ENCODE measurements at regions not wholly inside any gene's neighbourhood (a gene's known extent, or its start where the extent isn't known, plus 50 kb on each side); places are given as distances from the start of the nearest gene placed in this dataset.
"Not testable (repeated sequence)": the region's sequence is repeated elsewhere in the genome, so short reads cannot be mapped to it uniquely, and the experiment has no call there.

DNA sequence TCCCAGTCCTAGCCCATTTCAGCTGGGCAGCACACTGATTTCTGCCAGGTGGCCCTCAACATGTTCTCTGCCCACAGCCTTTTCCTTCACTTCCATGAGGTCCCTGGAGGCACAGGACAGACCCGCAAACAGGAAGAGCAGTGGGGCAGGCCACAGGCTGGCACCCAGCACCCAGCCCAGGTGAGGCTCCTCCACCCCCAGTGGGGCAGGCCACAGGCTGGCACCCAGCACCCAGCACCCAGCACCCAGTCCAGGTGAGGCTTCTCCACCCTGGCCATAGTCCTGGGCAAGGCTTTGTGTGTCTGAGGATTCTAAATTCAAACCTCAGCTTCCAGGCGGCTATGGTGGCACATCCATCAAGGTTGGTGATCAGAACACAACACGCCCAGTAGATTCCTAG lies 1413.0 kb downstream of the BRD1 start:
- H3K9me3 Mint-ChIP-seq, result no peaks in the 10 kb centered on the region
- TF ChIP-seq, protein P1, sequence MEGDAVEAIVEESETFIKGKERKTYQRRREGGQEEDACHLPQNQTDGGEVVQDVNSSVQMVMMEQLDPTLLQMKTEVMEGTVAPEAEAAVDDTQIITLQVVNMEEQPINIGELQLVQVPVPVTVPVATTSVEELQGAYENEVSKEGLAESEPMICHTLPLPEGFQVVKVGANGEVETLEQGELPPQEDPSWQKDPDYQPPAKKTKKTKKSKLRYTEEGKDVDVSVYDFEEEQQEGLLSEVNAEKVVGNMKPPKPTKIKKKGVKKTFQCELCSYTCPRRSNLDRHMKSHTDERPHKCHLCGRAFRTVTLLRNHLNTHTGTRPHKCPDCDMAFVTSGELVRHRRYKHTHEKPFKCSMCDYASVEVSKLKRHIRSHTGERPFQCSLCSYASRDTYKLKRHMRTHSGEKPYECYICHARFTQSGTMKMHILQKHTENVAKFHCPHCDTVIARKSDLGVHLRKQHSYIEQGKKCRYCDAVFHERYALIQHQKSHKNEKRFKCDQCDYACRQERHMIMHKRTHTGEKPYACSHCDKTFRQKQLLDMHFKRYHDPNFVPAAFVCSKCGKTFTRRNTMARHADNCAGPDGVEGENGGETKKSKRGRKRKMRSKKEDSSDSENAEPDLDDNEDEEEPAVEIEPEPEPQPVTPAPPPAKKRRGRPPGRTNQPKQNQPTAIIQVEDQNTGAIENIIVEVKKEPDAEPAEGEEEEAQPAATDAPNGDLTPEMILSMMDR (conservative IDR thresholded peaks at IDR 0.05), result no peak
- H3K27me3 Mint-ChIP-seq (ENCODE audit: low read depth), result peaks cover 2% of the 10 kb centered on the region
- no peak overlapping the region for H3K27ac Mint-ChIP-seq (ENCODE audit: unreplicated experiment)
- no peaks in the 10 kb centered on the region for H3K4me1 Mint-ChIP-seq
- no peaks in the 10 kb centered on the region for H3K36me3 Mint-ChIP-seq (ENCODE audit: low read depth)
- H3K4me3 Mint-ChIP-seq, result no peak overlapping the region
- no peak for DNase-seq (ENCODE audit: low read depth, low spot score)

DNA sequence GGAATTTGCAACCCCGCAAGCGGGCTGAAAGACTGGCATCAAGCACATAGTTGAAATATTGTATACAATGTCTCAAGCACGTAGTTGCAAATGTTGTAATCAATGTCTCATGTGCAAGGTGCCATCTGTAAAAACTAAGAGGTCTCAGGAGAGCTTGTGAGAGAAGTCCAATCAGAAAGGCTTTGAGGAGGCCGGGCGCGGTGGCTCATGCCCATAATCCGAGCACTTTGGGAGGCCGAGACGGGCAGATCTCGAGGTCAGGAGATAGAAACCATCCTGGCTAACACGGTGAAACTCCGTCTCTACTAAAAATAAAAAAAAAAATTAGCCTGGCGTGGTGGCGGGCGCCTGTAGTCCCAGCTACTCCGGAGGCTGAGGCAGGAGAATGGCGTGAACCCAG lies 1414.7 kb downstream of the BRD1 start:
- DNase-seq (ENCODE audit: low read depth, low spot score); H3K4me3 Mint-ChIP-seq; H3K36me3 Mint-ChIP-seq (ENCODE audit: low read depth); H3K27ac Mint-ChIP-seq (ENCODE audit: unreplicated experiment); H3K4me1 Mint-ChIP-seq; H3K9me3 Mint-ChIP-seq; H3K27me3 Mint-ChIP-seq (ENCODE audit: low read depth): not testable (repeated sequence)

DNA sequence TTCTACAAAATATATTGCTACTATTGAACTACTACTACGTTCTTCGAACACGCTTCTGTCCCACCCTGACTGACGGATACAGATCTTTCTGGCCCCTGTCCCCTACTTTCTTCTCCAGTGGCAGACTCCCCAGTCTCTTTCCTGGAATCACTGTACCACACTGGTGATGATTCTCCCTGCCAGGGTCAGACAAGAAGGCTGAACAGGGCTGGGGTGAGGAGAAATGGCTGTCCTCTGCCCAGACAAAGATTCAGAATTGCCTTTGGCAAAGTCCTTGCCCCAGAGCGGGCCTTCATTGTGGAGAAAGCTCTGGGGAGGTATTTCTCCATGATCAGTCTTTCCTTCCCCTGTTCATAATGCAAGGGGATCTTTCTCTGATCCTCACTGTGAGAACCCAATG lies 1417.1 kb downstream of the BRD1 start:
- no peak overlapping the region for H3K4me3 Mint-ChIP-seq
- H3K27ac Mint-ChIP-seq (ENCODE audit: unreplicated experiment), result no peak overlapping the region
- TF ChIP-seq, protein P1 (conservative IDR thresholded peaks at IDR 0.05), result no peak
- no peaks in the 10 kb centered on the region for H3K4me1 Mint-ChIP-seq
- no peak for DNase-seq (ENCODE audit: low read depth, low spot score)
- H3K27me3 Mint-ChIP-seq (ENCODE audit: low read depth), result no peaks in the 10 kb centered on the region
- no peaks in the 10 kb centered on the region for H3K36me3 Mint-ChIP-seq (ENCODE audit: low read depth)
- H3K9me3 Mint-ChIP-seq, result no peaks in the 10 kb centered on the region

DNA sequence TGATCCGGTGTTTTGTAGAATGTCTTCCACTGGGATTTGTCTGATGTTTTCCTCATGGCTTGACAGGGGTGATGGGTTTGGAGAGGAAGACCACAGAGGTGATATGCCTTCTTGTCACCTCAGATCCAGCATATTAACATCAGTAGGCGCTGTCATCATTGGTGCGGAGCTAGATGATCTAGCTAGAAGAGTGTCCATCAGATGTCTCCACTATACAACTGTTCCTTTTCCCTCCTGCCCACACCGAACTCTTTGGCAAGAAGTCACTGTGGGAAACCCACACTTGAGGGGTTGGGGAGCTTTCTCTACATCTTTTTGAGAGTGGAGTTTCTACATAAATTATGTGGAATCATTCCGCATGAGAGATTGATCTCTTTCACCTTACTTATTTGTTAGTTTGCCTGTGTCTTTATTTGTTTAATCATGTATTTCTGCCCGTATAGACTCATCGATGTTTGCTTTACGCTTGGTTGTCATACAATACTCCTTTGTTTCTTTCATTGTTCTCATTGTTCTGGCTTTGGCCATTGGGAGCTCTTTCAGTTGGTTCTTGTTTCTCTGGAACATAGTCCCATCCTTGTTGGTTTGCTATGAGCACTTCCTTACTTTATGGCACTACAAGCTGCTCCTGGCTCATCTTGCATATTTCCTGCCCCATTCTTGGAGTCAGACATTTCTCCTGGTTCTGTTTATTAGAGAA lies 1420.3 kb downstream of the BRD1 start:
- no peaks in the 10 kb centered on the region for H3K36me3 Mint-ChIP-seq (ENCODE audit: low read depth)

DNA sequence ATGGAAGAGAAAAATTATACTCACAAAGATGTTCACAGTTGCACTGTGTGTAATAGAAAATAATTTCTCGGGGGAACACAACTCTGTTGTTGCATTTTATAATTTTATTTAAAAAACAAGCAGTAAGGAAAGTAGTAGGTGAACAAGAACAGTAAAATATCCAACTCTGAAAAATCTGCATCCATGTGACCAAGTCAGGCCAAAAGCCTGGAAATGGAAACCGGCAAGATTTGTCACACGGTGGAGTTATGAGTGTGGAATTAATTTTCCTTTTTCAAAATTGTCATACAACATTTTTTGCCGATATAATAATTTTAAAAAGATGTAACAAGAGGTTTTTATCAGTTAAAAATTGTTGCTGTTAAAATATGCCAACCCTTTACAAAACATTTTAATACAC lies 1421.5 kb downstream of the BRD1 start:
- H3K27me3 Mint-ChIP-seq (ENCODE audit: low read depth), result no peaks in the 10 kb centered on the region
- TF ChIP-seq, protein P1 (conservative IDR thresholded peaks at IDR 0.05), result no peak
- no peaks in the 10 kb centered on the region for H3K4me1 Mint-ChIP-seq
- H3K36me3 Mint-ChIP-seq (ENCODE audit: low read depth), result no peaks in the 10 kb centered on the region
- H3K4me3 Mint-ChIP-seq, result no peak overlapping the region
- no peaks in the 10 kb centered on the region for H3K9me3 Mint-ChIP-seq
- H3K27ac Mint-ChIP-seq (ENCODE audit: unreplicated experiment), result no peak overlapping the region
- no peak for DNase-seq (ENCODE audit: low read depth, low spot score)

More for the DNA sequence above, 1420.3 kb downstream of the BRD1 start:
- Mint-ChIP-seq H3K4me1 (no peaks in the 10 kb centered on the region), H3K9me3 (no peaks in the 10 kb centered on the region), H3K27me3 (ENCODE audit: low read depth) (no peaks in the 10 kb centered on the region), H3K27ac (ENCODE audit: unreplicated experiment) (no peak overlapping the region), H3K4me3 (no peak overlapping the region)
- DNase-seq (ENCODE audit: low read depth, low spot score), result no peak
- TF ChIP-seq, protein P1 (conservative IDR thresholded peaks at IDR 0.05), result no peak

DNA sequence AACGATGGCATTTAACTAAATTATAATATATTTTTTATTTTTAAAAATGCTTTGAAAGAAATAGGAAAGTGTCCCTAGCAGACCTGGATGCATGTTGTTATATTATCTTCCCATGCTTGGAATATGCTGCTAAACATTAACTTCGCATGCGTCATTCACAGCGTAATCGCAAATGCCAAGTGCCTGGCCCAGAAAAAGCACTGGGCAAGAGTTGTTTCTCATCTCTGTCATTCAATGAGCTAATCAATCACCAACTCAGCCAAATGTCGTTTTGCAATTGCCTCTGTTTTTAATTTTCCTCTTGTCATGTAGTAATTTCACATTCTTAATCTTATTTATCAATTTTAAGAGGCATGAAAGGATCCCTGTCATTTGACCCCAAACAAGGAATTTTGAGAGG lies 1421.9 kb downstream of the BRD1 start:
- no peaks in the 10 kb centered on the region for H3K9me3 Mint-ChIP-seq

More for the DNA sequence above, 1421.9 kb downstream of the BRD1 start:
- H3K4me1 Mint-ChIP-seq, result no peaks in the 10 kb centered on the region
- DNase-seq (ENCODE audit: low read depth, low spot score), result no peak
- TF ChIP-seq, protein P1 (conservative IDR thresholded peaks at IDR 0.05), result no peak
- no peak overlapping the region for H3K4me3 Mint-ChIP-seq
- H3K36me3 Mint-ChIP-seq (ENCODE audit: low read depth), result no peaks in the 10 kb centered on the region
- no peaks in the 10 kb centered on the region for H3K27me3 Mint-ChIP-seq (ENCODE audit: low read depth)
- H3K27ac Mint-ChIP-seq (ENCODE audit: unreplicated experiment), result no peak overlapping the region

Data from neural crest cell (in vitro differentiated cells).